ENCODE measurements at regions not wholly inside any gene's neighbourhood (a gene's known extent, or its start where the extent isn't known, plus 50 kb on each side); places are given as distances from the start of the nearest gene placed in this dataset.

- Histone ChIP-seq H3K4me1 (ENCODE audit: control insufficient read depth, insufficient read depth, low read length) (peaks cover 12% of the 10 kb centered on the region), H3K9me3 (replicated peaks; ENCODE audit: control insufficient read depth, low read depth, low read length) (peaks cover 8% of the 10 kb centered on the region), H3K27ac (ENCODE audit: low read length) (no peak overlapping the region), H3K4me3 (ENCODE audit: low read length) (no peak overlapping the region), H3K36me3 (ENCODE audit: control insufficient read depth, insufficient read depth, low read length) (no peaks in the 10 kb centered on the region), H3K27me3 (ENCODE audit: control insufficient read depth, insufficient read depth, low read length) (no peaks in the 10 kb centered on the region)
- peak; percentile 85 for DNase-seq
- 29% methylated on average over 6 of the region's 9 CpGs for WGBS (ENCODE audit: insufficient coverage)
These were observed 122.5 kb downstream of the OAT start for GRCh38 chr10:124296121-124296812.

GRCh38 chr10:124294811-124295770 is 123.6 kb downstream of the OAT start:
- Histone ChIP-seq H3K9me3 (replicated peaks; ENCODE audit: control insufficient read depth, low read depth, low read length) (peaks cover under 1% of the 10 kb centered on the region), H3K27ac (ENCODE audit: low read length) (no peak overlapping the region), H3K36me3 (ENCODE audit: control insufficient read depth, insufficient read depth, low read length) (no peaks in the 10 kb centered on the region), H3K4me1 (ENCODE audit: control insufficient read depth, insufficient read depth, low read length) (peaks cover 15% of the 10 kb centered on the region), H3K27me3 (ENCODE audit: control insufficient read depth, insufficient read depth, low read length) (no peaks in the 10 kb centered on the region), H3K4me3 (ENCODE audit: low read length) (no peak overlapping the region)
- 86% methylated on average over 20 of the region's 22 CpGs for WGBS (ENCODE audit: insufficient coverage)
- DNase-seq: no peak

DNA sequence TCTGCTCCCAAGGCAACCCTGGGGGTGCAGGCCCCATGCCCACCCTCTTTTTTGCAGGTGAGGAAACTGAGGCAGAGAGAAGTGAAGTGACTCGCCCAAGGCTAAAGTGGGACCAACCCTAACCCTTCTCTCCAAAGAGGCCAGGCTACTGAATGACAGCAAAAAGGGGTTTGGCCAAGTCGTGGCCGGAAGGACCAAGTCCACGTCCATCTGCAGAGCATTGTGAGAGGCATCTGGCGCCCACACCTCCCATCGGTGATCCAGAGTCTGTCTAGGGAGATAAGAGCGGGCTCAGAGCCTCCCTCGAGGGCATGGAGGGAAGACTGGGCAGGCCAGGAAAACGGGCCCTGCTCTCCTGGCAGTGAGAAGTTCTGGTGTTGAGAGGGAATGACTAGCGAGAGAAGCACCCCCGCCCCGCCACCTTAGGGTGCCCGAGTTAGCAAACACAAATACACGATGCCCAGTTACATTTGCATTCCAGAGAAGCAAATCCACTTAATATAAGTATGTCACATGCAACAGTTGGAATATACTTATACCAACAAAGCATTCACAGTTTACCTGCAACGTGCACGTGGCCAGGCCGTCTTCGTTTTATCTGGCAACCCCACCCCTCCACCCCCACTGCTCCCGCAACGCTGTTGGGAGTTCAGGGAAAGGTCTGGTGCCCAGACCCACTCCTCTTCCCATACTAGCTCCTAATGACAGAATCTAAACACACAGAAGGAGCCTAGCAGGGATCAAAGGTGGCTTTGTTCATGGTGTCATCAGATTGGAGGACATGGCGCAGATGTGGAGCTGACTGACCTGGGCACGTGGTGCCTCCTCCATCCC is 124.9 kb downstream of the OAT start:
- no peak for DNase-seq
- Histone ChIP-seq H3K27ac (ENCODE audit: low read length) (no peak overlapping the region), H3K36me3 (ENCODE audit: control insufficient read depth, insufficient read depth, low read length) (no peaks in the 10 kb centered on the region), H3K27me3 (ENCODE audit: control insufficient read depth, insufficient read depth, low read length) (no peaks in the 10 kb centered on the region), H3K9me3 (replicated peaks; ENCODE audit: control insufficient read depth, low read depth, low read length) (no peaks in the 10 kb centered on the region), H3K4me1 (ENCODE audit: control insufficient read depth, insufficient read depth, low read length) (peaks cover 21% of the 10 kb centered on the region), H3K4me3 (ENCODE audit: low read length) (no peak overlapping the region)
- 87% methylated on average over 15 of the region's 22 CpGs for WGBS (ENCODE audit: insufficient coverage)

DNA sequence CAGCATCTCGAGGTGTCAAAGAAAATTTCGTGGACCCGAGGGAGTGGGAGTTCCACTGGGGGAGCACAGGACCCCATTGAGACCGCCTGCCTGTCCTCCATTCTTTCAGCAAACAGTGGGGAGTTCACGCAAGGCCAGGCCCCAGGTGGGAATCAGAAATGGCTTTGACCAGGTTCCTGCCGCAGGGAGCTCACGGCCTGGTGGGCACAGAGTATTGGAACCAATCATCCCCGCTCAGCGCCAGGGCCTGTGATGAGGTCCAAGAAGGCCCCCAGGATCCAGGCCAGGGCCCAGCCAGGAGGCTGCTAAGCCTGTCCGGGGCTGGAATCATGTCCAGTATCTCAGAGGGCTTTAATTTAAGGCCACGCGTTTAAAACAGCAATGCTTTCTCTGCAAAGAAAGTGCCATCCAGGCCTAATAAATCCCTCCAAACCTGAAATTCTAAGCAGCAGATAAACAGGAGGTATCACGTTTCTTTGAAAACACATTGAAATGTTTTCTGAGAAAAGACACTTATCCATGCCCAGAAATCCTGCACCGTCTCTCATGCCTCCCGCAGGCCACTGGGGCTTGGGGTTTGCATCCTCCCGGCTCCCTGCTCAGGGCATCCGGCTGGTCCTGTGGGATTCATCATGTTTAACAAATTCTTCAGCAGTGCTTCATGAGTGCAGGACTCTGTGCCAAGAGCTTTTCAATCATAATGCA is 125.7 kb downstream of the OAT start:
- Histone ChIP-seq H3K27ac (ENCODE audit: low read length) (no peak overlapping the region), H3K27me3 (ENCODE audit: control insufficient read depth, insufficient read depth, low read length) (no peaks in the 10 kb centered on the region), H3K36me3 (ENCODE audit: control insufficient read depth, insufficient read depth, low read length) (no peaks in the 10 kb centered on the region), H3K4me3 (ENCODE audit: low read length) (no peak overlapping the region), H3K9me3 (replicated peaks; ENCODE audit: control insufficient read depth, low read depth, low read length) (no peaks in the 10 kb centered on the region), H3K4me1 (ENCODE audit: control insufficient read depth, insufficient read depth, low read length) (peaks cover 21% of the 10 kb centered on the region)
- 62% methylated on average over 15 of the region's 17 CpGs for WGBS (ENCODE audit: insufficient coverage)
- DNase-seq: no peak

GRCh38 chr10:124291001-124291701 is 127.6 kb downstream of the OAT start:
- DNase-seq: peak; percentile 55
- Histone ChIP-seq H3K36me3 (ENCODE audit: control insufficient read depth, insufficient read depth, low read length) (no peaks in the 10 kb centered on the region), H3K27ac (ENCODE audit: low read length) (no peak overlapping the region), H3K27me3 (ENCODE audit: control insufficient read depth, insufficient read depth, low read length) (no peaks in the 10 kb centered on the region), H3K4me1 (ENCODE audit: control insufficient read depth, insufficient read depth, low read length) (peaks cover 16% of the 10 kb centered on the region), H3K4me3 (ENCODE audit: low read length) (no peak overlapping the region), H3K9me3 (replicated peaks; ENCODE audit: control insufficient read depth, low read depth, low read length) (no peaks in the 10 kb centered on the region)
- WGBS (ENCODE audit: insufficient coverage): 75% methylated on average over 6 of the region's 14 CpGs

DNA sequence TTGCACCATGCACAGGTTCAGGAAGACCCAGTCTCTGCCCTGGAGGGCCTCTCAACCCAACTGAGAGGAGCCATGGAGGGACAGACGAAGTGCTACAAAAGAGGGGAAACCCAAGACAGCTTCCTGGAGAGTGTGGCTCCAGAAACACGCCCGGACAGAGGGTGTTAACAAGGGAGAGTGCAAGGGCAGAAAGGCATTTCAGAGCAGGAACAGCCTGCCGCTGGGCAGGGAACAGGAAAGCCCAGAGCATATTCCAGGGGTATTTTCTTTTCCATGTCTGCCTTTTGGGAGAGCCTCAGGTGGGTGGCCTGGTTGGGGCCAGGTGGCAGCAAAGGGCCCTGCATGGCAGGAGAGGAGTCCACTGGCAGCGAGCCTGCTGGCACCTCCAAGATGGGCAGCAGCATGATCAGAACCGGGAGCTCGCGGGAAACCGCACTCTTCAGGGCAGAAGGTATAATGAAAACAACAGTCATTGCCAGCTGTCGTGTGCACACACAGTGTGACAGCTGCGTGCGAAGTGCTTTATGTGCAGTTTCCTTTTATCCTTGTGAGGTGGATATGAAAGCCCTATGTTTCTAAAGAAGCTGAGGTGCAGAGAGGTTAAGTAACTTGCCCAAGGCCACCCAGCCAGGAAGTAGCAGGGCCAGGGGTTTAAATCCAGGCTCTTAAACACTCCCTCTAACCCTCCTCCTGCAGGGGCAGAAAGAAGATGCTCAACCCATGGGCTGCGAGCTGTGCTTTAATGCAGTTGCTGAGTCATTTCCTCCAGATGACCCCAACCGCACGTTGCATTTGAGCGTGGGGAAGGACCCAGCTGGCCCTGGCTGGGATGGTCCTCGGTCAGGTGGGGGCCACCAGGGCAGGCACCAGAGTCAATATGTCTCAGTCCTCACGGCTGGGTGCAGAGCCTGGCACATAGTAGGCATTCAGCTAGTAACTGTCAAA is 128.6 kb downstream of the OAT start:
- no peaks in the 10 kb centered on the region for H3K36me3 ChIP-seq (ENCODE audit: control insufficient read depth, insufficient read depth, low read length)
- 44% methylated on average over 16 of the region's 18 CpGs for WGBS (ENCODE audit: insufficient coverage)
- H3K27me3 ChIP-seq (ENCODE audit: control insufficient read depth, insufficient read depth, low read length): no peaks in the 10 kb centered on the region
- H3K4me1 ChIP-seq (ENCODE audit: control insufficient read depth, insufficient read depth, low read length): peaks cover 12% of the 10 kb centered on the region
- no peak overlapping the region for H3K4me3 ChIP-seq (ENCODE audit: low read length)
- no peak overlapping the region for H3K27ac ChIP-seq (ENCODE audit: low read length)
- H3K9me3 ChIP-seq (replicated peaks; ENCODE audit: control insufficient read depth, low read depth, low read length): no peaks in the 10 kb centered on the region
- peak; percentile 52 for DNase-seq

DNA sequence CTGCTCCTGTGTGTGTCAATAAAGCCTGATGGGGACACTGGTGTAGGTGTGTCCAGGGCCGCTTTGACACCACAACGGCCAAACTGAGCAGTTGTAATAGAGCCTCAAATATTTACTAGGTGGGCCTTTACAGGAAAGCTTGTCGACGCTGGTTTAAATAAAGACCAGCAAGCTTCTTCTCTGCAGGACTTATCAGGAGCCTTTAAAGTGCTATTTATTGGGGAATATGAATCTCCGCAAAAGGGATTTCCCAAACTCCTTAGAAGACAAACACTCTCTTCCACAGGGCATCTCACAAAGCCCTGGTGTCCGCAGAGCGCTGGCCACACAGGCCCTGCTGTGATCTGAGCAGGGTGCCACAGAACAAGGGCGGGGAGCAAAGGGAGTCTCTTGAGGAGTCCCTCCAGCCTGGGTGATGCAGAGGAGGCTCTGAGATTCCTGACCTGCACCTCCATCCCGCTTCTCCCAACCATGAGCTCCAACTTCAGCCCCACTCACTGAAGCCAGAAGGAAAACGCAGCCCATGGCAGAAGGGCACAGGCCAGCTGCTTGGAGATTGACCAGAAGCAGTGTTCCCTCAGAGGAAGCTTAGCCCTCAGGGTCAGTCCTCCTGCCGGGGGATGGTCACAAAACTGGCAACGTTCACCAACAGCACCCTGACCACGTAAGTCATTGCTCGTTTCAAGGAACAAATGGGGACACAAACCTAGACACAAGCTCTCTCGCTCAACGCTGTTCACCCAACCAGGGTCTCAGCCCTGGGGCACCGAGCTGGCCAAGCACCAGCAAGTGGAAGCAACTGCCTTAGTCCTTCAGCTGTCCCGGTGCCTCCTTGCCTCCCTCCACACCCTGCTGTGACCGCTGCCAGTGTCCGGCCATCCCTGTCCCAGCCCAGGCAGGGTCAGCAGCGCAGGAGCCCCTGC is 129.5 kb downstream of the OAT start:
- H3K4me3 ChIP-seq (ENCODE audit: low read length): no peak overlapping the region
- DNase-seq: no peak
- no peaks in the 10 kb centered on the region for H3K27me3 ChIP-seq (ENCODE audit: control insufficient read depth, insufficient read depth, low read length)
- no peaks in the 10 kb centered on the region for H3K36me3 ChIP-seq (ENCODE audit: control insufficient read depth, insufficient read depth, low read length)
- H3K4me1 ChIP-seq (ENCODE audit: control insufficient read depth, insufficient read depth, low read length): peaks cover 12% of the 10 kb centered on the region
- WGBS (ENCODE audit: insufficient coverage): 79% methylated on average over 16 of the region's 21 CpGs
- no peaks in the 10 kb centered on the region for H3K9me3 ChIP-seq (replicated peaks; ENCODE audit: control insufficient read depth, low read depth, low read length)
- H3K27ac ChIP-seq (ENCODE audit: low read length): no peak overlapping the region

DNA sequence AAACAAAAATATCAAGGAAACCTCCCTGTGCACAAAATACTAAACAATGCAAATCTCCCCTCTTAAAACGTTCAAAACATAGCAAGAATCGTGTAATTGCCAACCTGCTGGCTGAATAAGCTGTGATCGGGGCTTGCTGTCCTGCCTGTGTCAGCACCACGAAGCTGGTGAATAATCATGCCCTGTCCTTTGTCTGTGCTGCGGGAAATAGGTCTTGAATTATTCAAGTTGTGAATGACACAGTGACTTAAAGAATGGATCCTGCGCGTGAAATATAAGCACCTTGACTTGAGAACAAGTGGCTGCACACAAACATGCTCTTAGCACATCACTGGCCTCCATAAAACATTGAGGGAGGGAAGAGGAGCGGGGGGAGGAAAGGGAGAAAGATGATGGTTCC is 130.2 kb downstream of the OAT start:
- Histone ChIP-seq H3K4me3 (ENCODE audit: low read length) (no peak overlapping the region), H3K36me3 (ENCODE audit: control insufficient read depth, insufficient read depth, low read length) (no peaks in the 10 kb centered on the region), H3K27me3 (ENCODE audit: control insufficient read depth, insufficient read depth, low read length) (no peaks in the 10 kb centered on the region), H3K4me1 (ENCODE audit: control insufficient read depth, insufficient read depth, low read length) (peaks cover 12% of the 10 kb centered on the region), H3K27ac (ENCODE audit: low read length) (no peak overlapping the region), H3K9me3 (replicated peaks; ENCODE audit: control insufficient read depth, low read depth, low read length) (no peaks in the 10 kb centered on the region)
- WGBS (ENCODE audit: insufficient coverage): 79% methylated on average over 5 of the region's 8 CpGs
- DNase-seq: no peak
